NCI-H510A (cell line): ENCODE measurements at regions not wholly inside any gene's neighbourhood (a gene's known extent, or its start where the extent isn't known, plus 50 kb on each side); places are given as distances from the start of the nearest gene placed in this dataset.

Experiments used
- DNase-seq: peaks from one replicate; lab custom pipeline; 2025; lab: John Stamatoyannopoulos, UW

DNA sequence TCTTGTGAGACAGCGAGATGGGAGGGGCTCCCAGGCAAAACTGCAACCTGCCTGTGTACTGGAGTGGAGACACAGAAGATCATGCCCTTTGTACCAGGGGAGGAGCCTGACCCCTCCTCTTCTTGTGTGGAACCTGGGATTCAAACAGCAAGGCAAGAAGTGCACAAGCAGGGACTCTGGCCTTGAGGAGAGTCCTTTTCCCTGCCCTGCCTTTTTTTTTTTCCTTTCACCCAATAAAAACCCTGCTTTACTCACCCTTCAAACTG is 251.8 kb upstream of the OPRM1 start:
- no peak for DNase-seq

- DNase-seq, result no peak
Observed at GRCh38 chr6:153781306-153781705, 257.7 kb upstream of the OPRM1 start.

- no peak for DNase-seq
Observed at GRCh38 chr6:153780011-153780410, 259.0 kb upstream of the OPRM1 start.

DNA sequence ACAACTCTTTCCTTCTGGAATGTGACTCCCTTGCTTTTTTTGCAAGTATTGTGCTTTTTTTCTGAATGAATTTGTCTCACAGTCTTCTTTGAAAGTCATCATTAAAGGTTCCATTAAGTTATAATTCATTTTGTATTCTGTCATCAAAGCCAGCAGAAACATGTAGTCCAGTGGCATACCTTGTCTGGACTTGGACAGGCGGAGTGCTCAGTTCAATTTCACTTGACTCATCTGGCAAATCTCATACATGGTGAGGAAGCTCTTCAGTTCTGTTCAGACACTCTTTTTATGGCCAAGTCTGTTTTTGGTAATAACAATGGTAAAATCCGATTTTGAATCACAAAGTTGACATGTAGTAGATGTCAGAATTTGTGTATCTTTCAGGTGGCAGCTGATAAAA is 260.8 kb upstream of the OPRM1 start:
- DNase-seq, result no peak

GRCh38 chr6:153771577-153771976 is 267.5 kb upstream of the OPRM1 start:
- no peak for DNase-seq

- no peak for DNase-seq
Observed at GRCh38 chr6:153767127-153767526, 271.9 kb upstream of the OPRM1 start.

GRCh38 chr6:153758516-153758915 is 280.5 kb upstream of the OPRM1 start:
- no peak for DNase-seq

GRCh38 chr6:153735761-153736160 is 303.3 kb upstream of the OPRM1 start:
- DNase-seq, result no peak

DNA sequence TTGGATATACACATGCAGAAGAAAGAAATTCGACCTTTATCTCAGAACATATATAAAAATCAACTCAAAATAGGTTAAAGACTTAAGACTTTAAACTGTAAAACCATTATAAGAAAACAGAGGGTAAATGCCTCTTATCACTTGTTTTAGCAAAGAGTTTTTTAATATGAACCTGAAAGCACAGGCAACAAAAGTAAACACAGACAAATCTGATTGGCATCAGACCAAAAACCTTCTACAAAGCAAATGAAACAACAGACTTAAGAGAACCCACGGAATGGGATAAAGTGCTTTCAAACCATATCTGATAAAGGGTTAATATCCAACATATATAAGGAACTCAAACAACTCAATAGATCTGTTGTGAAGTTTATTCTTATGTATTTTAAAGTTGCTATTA is 309.9 kb upstream of the OPRM1 start:
- no peak for DNase-seq

DNA sequence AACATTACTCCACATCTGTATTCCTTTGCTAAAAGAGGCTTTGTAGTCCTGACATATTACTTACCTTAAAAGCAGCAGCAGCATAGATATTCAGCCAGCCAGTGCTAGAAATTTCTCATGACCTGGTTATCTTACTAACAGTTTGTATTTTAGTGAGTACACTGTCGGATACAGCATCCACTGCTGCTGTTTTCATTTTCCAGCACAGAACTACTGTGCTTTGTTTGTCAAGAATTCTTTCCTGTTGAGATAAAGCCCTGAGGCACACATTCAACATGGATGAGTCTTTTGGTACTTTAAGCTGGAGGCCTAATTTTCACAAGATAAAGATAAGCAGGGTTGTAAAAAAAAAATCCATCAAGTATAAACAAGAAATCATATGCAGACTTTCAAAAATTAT is 311.2 kb upstream of the OPRM1 start:
- no peak for DNase-seq

GRCh38 chr6:153725456-153725855 is 313.6 kb upstream of the OPRM1 start:
- no peak for DNase-seq

DNA sequence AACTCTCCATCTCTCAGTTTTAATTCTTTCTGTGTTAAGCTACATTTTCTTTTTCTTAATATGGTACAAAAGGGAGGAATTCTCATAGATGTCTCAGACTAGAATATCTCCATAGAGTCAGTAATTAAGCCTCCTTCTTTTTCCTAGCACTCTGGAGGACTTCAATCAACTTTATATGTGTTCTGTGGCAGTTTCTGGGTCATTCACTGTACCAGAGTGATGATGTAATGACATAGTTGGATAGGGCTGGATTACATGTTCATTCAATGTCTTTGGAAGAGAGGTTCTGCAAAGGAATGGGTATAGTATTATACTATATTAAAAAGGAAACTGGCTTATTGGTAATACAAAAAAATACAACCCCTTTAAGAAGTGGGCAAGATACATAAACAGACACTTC is 318.3 kb upstream of the OPRM1 start:
- DNase-seq, result no peak

- DNase-seq, result no peak
Observed at GRCh38 chr6:153705429-153705828, 333.6 kb upstream of the OPRM1 start.

DNA sequence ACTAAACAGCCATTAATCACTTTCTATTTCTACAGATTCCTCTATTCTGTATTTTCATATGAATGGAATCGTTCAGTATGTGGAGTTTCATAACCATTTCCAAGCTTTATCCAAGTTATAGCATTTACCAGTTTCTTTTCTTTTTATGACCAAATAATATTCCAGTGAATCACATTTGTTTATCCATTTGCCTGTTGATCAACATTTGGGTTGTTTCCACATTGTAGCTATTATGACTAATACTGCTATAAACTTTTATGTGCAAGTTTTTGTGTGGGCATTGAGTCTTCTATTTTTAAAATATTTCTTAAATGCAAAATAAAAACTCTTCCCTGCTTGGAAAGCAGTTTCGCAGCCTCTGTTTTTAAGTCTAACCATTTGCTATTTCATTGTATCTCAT is 336.4 kb upstream of the OPRM1 start:
- DNase-seq, result no peak

DNA sequence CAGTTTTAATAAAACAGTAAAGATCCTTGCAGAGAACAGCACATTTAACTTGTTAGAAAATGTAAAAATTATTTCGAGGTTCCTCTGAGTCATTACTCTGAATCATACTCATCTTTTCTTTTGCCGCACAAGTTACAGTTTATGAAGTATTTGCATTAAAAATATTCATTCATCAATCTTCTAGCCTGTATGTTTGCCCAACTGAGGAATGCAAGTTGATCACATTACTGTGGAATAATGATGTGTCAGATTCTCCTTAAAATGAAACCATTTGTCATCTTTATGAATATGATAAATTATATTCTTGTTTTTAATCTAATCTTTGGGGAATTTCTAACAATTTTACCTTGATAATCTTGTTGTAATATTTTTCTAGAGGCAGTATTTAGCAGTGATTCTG is 340.4 kb upstream of the OPRM1 start:
- no peak for DNase-seq

DNA sequence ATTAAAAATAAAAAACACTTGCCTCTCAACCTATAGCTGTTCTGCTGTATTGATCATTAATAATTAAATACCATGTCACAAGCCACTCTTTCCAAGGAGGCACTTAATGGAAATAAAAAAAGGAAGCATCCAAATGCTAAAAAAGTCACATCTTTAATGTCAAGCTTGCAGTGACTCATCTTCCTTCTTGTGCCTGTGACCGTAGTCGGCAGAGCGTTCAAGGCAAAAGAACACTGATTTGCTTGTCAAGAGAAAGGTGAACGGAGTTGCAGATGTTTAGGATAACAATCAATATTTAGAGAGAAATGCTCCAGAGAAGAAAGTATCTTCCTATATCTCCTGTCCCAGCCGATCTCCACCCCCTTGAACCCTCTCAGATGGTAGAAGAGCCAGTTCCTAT is 341.0 kb upstream of the OPRM1 start:
- DNase-seq, result no peak

- DNase-seq, result no peak
Observed at GRCh38 chr6:153677522-153677921, 361.5 kb upstream of the OPRM1 start.

GRCh38 chr6:153673750-153674149 is 365.3 kb upstream of the OPRM1 start:
- DNase-seq, result no peak

- DNase-seq, result no peak
Observed at GRCh38 chr6:153673225-153673624, 365.8 kb upstream of the OPRM1 start.

- no peak for DNase-seq
Observed at GRCh38 chr6:153670403-153671026, 368.5 kb upstream of the OPRM1 start.

DNA sequence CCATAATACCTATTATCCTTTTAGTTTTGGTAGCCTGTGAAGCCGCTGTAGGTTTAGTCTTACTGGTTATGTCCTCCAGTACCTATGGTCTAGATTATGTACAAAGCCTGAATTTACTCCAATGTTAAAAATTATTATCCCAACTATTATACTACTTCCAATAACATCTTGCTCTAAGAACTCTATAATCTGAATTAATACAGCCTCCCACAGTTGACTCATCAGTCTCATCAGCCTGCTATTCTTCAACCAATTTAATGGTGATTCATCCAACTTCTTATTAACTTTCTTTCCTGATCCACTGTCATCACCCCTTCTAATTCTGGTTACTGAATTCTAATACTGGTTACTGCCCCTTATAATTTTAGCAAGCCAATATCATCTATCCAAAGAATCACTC is 370.3 kb upstream of the OPRM1 start:
- DNase-seq, result no peak

DNA sequence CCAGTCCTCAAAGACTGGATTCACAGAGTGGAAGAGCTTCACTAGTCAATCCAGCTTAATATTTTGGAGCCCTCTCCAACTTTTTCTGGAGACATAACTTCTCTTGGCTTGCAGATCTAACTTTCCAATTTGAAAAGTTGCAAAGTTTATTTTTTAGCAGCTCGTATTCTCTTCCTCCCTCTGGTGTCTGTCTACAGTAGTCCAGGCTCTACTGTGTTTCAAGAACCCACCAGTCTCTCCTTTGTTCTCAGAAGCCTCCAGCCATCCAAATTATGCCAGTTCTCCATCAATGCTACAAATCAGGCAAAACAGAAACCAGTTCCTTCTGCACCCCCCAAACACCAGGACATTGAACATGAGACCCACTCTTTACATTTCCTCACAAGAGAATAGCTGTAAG is 376.1 kb upstream of the OPRM1 start:
- no peak for DNase-seq

DNA sequence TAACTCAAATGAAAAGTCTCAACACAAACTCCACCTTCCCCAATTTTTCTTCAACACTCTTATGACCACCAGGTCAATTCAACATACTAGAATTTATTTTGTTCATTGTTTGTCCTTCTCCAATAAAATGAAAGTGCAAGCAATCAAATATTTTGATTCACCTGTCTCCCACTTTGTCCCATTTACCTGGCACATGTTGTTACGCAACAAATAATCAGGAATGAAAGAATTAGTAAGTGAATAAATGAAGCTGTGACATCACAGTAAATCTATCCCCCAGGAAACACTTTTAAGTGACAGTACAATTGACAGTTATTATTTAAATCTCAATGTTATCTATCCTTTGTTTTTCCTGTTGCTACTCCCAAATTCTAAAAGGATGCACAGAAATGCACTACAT is 393.7 kb upstream of the OPRM1 start:
- DNase-seq, result no peak

DNA sequence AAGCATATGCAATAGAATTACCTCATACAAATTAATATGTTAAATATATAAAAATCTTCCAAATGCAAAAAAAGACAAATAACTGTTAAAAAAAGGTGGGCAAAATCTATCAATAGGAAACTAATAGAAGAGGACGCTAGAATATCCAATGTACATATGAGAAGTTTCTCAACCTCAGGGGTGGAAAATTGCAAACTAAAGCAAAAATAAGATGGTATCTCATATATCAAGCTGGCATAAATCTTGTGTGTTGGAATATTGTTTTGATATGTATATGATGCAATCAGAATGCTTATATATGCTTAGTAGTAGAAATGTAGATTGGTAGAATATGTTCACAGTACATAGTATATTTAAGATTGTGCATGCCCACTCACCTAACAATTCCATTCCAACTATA is 395.0 kb upstream of the OPRM1 start:
- no peak for DNase-seq

DNA sequence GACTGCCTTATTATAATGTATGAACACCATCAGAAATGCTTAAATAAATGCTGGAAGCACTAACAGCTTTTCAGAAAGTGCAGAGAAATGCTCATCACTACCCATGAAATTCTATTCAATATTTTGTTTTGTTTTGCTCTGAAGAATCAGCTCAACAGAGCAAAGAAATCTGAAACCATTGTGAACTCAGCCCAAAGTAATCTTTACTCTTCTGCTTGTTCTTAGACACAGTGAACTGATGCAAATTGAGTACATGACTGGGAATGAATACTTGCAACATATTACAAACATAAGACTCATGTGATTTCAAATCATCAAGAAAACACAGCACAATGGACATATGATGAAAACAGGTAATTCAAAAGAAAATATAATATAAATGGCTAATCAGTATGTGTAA is 404.6 kb upstream of the OPRM1 start:
- DNase-seq, result no peak
